AG04450 (cell line): ENCODE measurements at regions not wholly inside any gene's neighbourhood (a gene's known extent, or its start where the extent isn't known, plus 50 kb on each side); places are given as distances from the start of the nearest gene placed in this dataset.

ENCODE experiments used
- CTCF ChIA-PET: fragments of 300-600, 350-600 bp; formaldehyde crosslinking; extraction: SDS; loops from one replicate; lab custom pipeline; 2022; ENCODE audit warnings: antibody characterized with exemption, inconsistent platforms; lab: Charles Lee
- POLR2A ChIA-PET: fragments of 350-600 bp; formaldehyde crosslinking; extraction: SDS; loops from one replicate; lab custom pipeline; 2021; ENCODE audit warnings: antibody characterized with exemption, inconsistent platforms; lab: Yijun Ruan, JAX
- DNase-seq: peaks from one replicate; pipeline ENCODE4 v3.0.0-alpha.2; 2011; ENCODE audit warnings: low read depth, low spot score
- H3K27ac ChIP-seq: one replicate; pipeline ENCODE4 v1.5.1; 2012; ENCODE audit warnings: low read depth, low read length, control low read depth
- H3K27me3 ChIP-seq: one replicate; pipeline ENCODE4 v1.6.0; 2012; ENCODE audit warnings: low read length; ENCODE audit not compliant: control insufficient read depth, insufficient read depth
- H3K4me3 ChIP-seq: 2 replicates; pipeline ENCODE4 v1.5.1; 2011; ENCODE audit warnings: mild to moderate bottlenecking, low read depth, low read length, control low read depth
- H3K9me3 ChIP-seq: 2 replicates; pipeline ENCODE4 v1.5.1; 2012; ENCODE audit warnings: low read length; ENCODE audit not compliant: control insufficient read depth, insufficient read depth
- TF ChIP-seq, protein P1 (sequence below): IDR thresholded peaks from 2 replicates; pipeline ENCODE4 v1.5.1; 2011; ENCODE audit warnings: low read depth, low read length, control low read depth, inconsistent platforms

DNA sequence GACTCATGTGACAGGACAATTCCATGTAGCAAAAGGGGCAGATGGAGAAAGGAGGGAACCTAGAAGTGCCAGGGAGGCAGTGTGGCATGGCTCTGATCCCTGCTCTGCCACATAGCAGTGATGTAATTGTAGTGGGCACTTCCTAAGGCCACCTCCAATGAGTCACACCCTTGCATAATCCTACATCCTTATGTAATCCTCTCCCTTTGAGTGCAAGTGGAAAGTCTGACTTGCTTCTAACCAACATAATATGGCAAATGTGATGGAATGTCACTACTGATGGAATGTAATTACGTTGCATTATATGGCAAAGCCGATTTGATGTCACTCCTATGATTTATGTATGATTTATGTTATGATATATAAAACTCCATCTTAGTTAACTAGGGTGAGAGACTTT lies 72.9 kb upstream of the ATP2C1 start:
- POLR2A ChIA-PET = no interaction called here
- no peak overlapping the region for H3K4me3 ChIP-seq
- no peak for DNase-seq
- CTCF ChIA-PET = no interaction called here
- TF ChIP-seq, protein P1, sequence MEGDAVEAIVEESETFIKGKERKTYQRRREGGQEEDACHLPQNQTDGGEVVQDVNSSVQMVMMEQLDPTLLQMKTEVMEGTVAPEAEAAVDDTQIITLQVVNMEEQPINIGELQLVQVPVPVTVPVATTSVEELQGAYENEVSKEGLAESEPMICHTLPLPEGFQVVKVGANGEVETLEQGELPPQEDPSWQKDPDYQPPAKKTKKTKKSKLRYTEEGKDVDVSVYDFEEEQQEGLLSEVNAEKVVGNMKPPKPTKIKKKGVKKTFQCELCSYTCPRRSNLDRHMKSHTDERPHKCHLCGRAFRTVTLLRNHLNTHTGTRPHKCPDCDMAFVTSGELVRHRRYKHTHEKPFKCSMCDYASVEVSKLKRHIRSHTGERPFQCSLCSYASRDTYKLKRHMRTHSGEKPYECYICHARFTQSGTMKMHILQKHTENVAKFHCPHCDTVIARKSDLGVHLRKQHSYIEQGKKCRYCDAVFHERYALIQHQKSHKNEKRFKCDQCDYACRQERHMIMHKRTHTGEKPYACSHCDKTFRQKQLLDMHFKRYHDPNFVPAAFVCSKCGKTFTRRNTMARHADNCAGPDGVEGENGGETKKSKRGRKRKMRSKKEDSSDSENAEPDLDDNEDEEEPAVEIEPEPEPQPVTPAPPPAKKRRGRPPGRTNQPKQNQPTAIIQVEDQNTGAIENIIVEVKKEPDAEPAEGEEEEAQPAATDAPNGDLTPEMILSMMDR = no peak
- H3K27me3 ChIP-seq = no peaks in the 10 kb centered on the region
- no peaks in the 10 kb centered on the region for H3K9me3 ChIP-seq
- no peak overlapping the region for H3K27ac ChIP-seq

DNA sequence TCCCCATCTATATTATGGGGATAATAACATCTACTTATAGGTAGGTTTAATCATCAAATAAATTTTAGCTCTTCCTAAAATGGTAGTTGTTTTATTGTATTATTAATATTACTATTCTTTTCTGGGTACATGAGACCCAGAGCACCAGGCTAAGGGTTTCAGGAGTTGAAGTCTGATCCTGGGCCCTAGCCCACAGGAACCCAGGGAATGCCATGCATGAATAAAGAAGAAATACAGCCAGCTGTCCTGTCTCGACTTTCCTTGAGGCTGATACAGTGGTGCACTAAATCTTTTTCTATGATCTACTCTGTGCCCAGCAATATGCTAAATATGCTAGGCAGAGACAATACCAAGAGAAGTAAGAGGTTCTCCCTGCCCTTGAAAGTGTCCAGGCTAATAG lies 72.1 kb upstream of the ATP2C1 start:
- no peak for DNase-seq
- Histone ChIP-seq H3K27me3 (no peaks in the 10 kb centered on the region), H3K9me3 (no peaks in the 10 kb centered on the region), H3K4me3 (no peak overlapping the region), H3K27ac (no peak overlapping the region)
- TF ChIP-seq, protein P1 = no peak
- CTCF ChIA-PET = no interaction called here
- POLR2A ChIA-PET = no interaction called here

DNA sequence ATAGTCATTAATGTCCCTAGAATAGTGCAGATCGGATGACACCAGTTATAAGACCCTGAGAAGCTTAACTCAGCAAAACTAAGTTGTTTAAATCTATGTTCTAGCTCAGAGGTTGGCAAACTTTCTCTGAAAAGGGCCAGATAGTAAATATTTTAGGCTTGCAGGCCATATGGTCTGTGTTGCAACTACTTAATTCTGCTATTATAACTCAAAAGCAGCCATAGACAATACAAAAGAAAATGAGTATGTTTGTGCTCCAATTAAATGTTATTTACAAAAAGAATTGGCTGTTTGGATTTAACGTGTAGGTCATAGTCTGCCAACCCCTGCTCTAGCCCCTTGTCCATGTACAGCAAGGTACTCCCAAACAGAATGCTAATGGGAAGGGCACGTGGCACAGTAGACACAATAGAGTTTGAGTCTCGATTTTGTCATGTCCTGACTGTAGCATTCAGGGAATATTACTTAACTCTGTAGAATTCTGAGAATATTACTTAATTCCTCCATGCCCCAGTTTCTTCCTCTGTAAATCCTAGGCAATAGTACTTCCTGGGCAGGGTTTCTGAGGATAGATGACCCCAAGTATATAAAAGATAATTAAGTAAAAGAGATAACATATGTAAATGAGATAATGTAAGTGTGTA lies 70.5 kb upstream of the ATP2C1 start:
- CTCF ChIA-PET = no interaction called here
- TF ChIP-seq, protein P1 = no peak
- no peak for DNase-seq
- Histone ChIP-seq H3K27ac (no peak overlapping the region), H3K4me3 (no peak overlapping the region), H3K9me3 (no peaks in the 10 kb centered on the region), H3K27me3 (no peaks in the 10 kb centered on the region)
- POLR2A ChIA-PET = no interaction called here

DNA sequence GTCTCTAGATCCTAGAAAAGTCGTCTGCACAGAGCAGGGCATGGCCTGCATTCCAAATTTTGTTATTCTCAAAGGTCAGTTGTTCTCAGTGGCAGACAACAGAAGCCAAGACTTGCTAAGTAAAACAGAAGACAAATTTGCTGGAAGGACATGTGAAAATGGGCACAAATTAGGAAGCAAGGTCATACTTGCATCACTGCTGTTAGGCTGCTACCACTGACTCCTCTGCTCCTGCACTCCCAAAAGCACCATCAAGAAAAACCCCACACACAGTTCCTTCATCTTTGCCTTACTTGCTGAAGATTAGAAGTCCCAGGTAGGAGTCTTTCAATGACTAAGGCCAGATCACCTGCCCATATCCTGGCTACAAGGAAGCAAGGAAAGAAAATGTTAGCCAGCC lies 69.9 kb upstream of the ATP2C1 start:
- TF ChIP-seq, protein P1 = no peak
- POLR2A ChIA-PET = no interaction called here
- Histone ChIP-seq H3K9me3 (no peaks in the 10 kb centered on the region), H3K27me3 (no peaks in the 10 kb centered on the region), H3K27ac (no peak overlapping the region), H3K4me3 (no peak overlapping the region)
- CTCF ChIA-PET = no interaction called here
- no peak for DNase-seq

DNA sequence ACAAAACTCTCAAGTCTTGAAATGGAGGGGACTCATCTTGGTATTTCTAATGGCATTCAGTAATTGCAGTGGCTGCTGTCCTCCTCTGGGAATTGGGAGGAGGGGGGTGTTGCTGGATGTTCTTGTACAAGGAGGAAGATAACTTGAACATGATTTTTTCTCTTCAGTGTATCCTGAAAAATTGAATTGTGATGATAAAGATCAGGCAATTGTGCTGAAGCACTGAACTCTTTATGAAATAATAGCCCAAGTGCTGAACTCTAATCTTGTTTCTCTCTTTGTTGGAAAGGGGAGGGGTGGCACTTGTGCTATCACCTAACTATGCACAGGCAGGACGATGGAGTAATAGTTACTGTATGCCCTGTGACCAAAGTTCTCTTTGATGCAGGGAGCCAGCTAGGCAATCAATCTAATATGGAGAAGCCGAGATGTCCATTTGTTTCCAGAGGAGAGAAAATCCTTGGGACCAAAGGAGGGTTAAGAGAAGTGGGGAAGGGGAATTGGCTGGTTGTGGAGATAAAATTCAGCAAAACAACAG lies 68.1 kb upstream of the ATP2C1 start:
- TF ChIP-seq, protein P1 = no peak
- POLR2A ChIA-PET = no interaction called here
- H3K4me3 ChIP-seq = no peak overlapping the region
- H3K27ac ChIP-seq = no peak overlapping the region
- no peaks in the 10 kb centered on the region for H3K27me3 ChIP-seq
- DNase-seq = no peak
- CTCF ChIA-PET = no interaction called here
- H3K9me3 ChIP-seq = no peaks in the 10 kb centered on the region
